Brain microvascular endothelial cell (primary cell): ENCODE measurements at regions not wholly inside any gene's neighbourhood (a gene's known extent, or its start where the extent isn't known, plus 50 kb on each side); places are given as distances from the start of the nearest gene placed in this dataset.

Source experiments
- DNase-seq: peaks from one replicate; pipeline ENCODE4 v3.0.0-alpha.2; 2020
- H3K27ac ChIP-seq: fragments of 250-450 bp; sonication (Bioruptor Pico); 2 replicates; pipeline ENCODE4 v1.5.1; 2020; ENCODE audit warnings: mild to moderate bottlenecking, moderate library complexity
- H3K27me3 ChIP-seq: fragments of 250-450 bp; sonication (Bioruptor Pico); replicated peaks from 2 replicates; pipeline ENCODE4 v1.5.1; 2020; ENCODE audit warnings: mild to moderate bottlenecking
- H3K36me3 ChIP-seq: fragments of 250-450 bp; sonication (Bioruptor Pico); replicated peaks from 2 replicates; pipeline ENCODE4 v1.5.1; 2020; ENCODE audit warnings: mild to moderate bottlenecking
- H3K4me3 ChIP-seq: 2 replicates; pipeline ENCODE4 v1.5.1; 2011; ENCODE audit warnings: low read depth, mild to moderate bottlenecking, control low read depth, low read length, moderate library complexity
- CTCF ChIP-seq: IDR thresholded peaks from 2 replicates; pipeline ENCODE4 v1.5.1; 2011; ENCODE audit warnings: low read depth, mild to moderate bottlenecking, moderate library complexity, low read length, control low read depth, inconsistent platforms; ENCODE audit errors: missing control alignments
- in situ Hi-C: cut with HindIII; loops from 2 replicates; pipeline ENCODE4 v1.10.0; 2017; ENCODE audit warnings: low sequenced_read_pairs, low pct_ligation_motif_present

- no peak for TF ChIP-seq CTCF
- H3K27ac ChIP-seq, result no peak overlapping the region
- H3K4me3 ChIP-seq, result no peak overlapping the region
- H3K27me3 ChIP-seq, result no peaks in the 10 kb centered on the region
- no peak for DNase-seq
- no peaks in the 10 kb centered on the region for H3K36me3 ChIP-seq
- in situ Hi-C loops, result no loop called here
Observed at GRCh38 chr9:1298046-1298445, 247.9 kb downstream of the DMRT2 start.

- H3K4me3 ChIP-seq, result no peak overlapping the region
- DNase-seq, result no peak
- no peaks in the 10 kb centered on the region for H3K27me3 ChIP-seq
- no peak for TF ChIP-seq CTCF
- no peak overlapping the region for H3K27ac ChIP-seq
- in situ Hi-C loops, result no loop called here
- H3K36me3 ChIP-seq, result no peaks in the 10 kb centered on the region
Observed at GRCh38 chr9:1300941-1301340, 250.8 kb downstream of the DMRT2 start.

- no peaks in the 10 kb centered on the region for H3K27me3 ChIP-seq
- DNase-seq, result no peak
- no peaks in the 10 kb centered on the region for H3K36me3 ChIP-seq
- H3K4me3 ChIP-seq, result no peak overlapping the region
- TF ChIP-seq CTCF, result no peak
- in situ Hi-C loops, result no loop called here
- no peak overlapping the region for H3K27ac ChIP-seq
Observed at GRCh38 chr9:1303932-1304331, 253.8 kb downstream of the DMRT2 start.

GRCh38 chr9:1311462-1312042 lies 261.4 kb downstream of the DMRT2 start:
- DNase-seq, result no peak
- Histone ChIP-seq H3K4me3 (no peak overlapping the region), H3K27me3 (no peaks in the 10 kb centered on the region), H3K27ac (no peak overlapping the region), H3K36me3 (no peaks in the 10 kb centered on the region)
- in situ Hi-C loops, result no loop called here
- TF ChIP-seq CTCF, result no peak

GRCh38 chr9:1319436-1319835 lies 269.3 kb downstream of the DMRT2 start:
- DNase-seq, result no peak
- Histone ChIP-seq H3K27ac (no peak overlapping the region), H3K27me3 (no peaks in the 10 kb centered on the region), H3K4me3 (no peak overlapping the region), H3K36me3 (no peaks in the 10 kb centered on the region)
- TF ChIP-seq CTCF, result no peak
- in situ Hi-C loops, result no loop called here

- H3K27ac ChIP-seq, result no peak overlapping the region
- no peak for DNase-seq
- no peak for TF ChIP-seq CTCF
- in situ Hi-C loops, result no loop called here
- no peaks in the 10 kb centered on the region for H3K36me3 ChIP-seq
- no peak overlapping the region for H3K4me3 ChIP-seq
- H3K27me3 ChIP-seq, result no peaks in the 10 kb centered on the region
Observed at GRCh38 chr9:1320051-1320557, 269.9 kb downstream of the DMRT2 start.
